WI38 (cell line): ENCODE measurements at regions not wholly inside any gene's neighbourhood (a gene's known extent, or its start where the extent isn't known, plus 50 kb on each side); places are given as distances from the start of the nearest gene placed in this dataset.

ENCODE experiments used
- H3K4me3 ChIP-seq: 2 replicates; pipeline ENCODE4 v1.5.1; 2011; ENCODE audit warnings: low read depth, mild to moderate bottlenecking, control low read depth, low read length
- CTCF ChIP-seq: IDR thresholded peaks from 2 replicates; pipeline ENCODE4 v1.5.1; 2012; ENCODE audit warnings: low read depth, mild to moderate bottlenecking, control low read depth, low read length

- H3K4me3 ChIP-seq, result peak overlapping the region; percentile 74
- TF ChIP-seq CTCF, result no peak
These were observed 111.2 kb downstream of the KCNRG start for GRCh38 chr13:50126263-50126992.

- H3K4me3 ChIP-seq, result no peak overlapping the region
- no peak for TF ChIP-seq CTCF
These were observed 111.9 kb downstream of the KCNRG start for GRCh38 chr13:50126993-50127725.

- no peak for TF ChIP-seq CTCF
- H3K4me3 ChIP-seq, result no peak overlapping the region
These were observed 112.6 kb downstream of the KCNRG start for GRCh38 chr13:50127726-50128291.

- no peak for TF ChIP-seq CTCF
- no peak overlapping the region for H3K4me3 ChIP-seq
These were observed 113.2 kb downstream of the KCNRG start for GRCh38 chr13:50128428-50128931.

DNA sequence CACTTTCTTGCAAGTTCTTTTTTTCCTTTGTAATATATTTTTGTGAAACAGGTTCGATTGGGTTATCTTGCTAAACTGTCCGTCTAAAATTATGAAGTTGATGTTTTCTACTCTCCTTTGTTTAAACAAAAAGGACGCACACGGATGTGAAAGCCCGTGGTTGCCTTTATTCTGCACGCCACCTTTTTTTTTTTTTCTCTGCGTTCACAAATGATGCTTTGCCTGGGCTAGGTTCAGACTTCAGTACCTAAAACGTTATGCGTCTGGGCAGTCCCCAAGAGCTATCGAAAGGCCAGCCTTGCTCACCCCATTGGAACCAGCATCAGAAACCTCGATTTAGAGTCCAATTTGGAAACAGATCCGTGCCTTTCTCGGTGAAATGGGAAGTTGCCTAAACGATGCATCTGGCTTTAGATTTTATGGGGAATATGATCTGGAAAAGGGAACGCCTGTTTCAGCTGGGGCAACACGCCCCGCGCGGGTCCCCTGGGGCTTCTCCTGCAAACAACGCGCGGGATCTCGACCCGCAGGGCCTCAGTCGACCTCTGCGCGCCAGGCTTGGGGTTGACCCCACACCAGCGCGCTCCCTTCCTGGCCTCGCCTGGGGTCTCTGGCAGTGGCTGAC lies 113.9 kb downstream of the KCNRG start:
- no peak overlapping the region for H3K4me3 ChIP-seq
- no peak for TF ChIP-seq CTCF

- no peak for TF ChIP-seq CTCF
- peak overlapping the region; percentile 52 for H3K4me3 ChIP-seq
These were observed 114.5 kb downstream of the KCNRG start for GRCh38 chr13:50129706-50130122.
